Sigmoid colon (tissue), 6 donors: ENCODE measurements at regions not wholly inside any gene's neighbourhood (a gene's known extent, or its start where the extent isn't known, plus 50 kb on each side); places are given as distances from the start of the nearest gene placed in this dataset.

Source experiments
- DNase-seq: peaks from one replicate; pipeline ENCODE4 v3.0.0-alpha.2; 2019
- H3K27ac ChIP-seq, 4 donors: fragments of 200-600 bp; sonication (generic); one replicate each; pipeline ENCODE4 v1.5.1; 2016 to 2019; ENCODE audit warnings: mild to moderate bottlenecking in 1 of 4
- H3K27me3 ChIP-seq, 3 donors: fragments of 200-600 bp; sonication (generic); one replicate each; pipeline ENCODE4 v1.5.1; 2019; ENCODE audit warnings: mild to moderate bottlenecking in 1 of 3
- H3K36me3 ChIP-seq, 4 donors: fragments of 200-600 bp; sonication (generic); one replicate each; pipeline ENCODE4 v1.5.1; 2016 to 2019
- H3K4me1 ChIP-seq, 4 donors: fragments of 200-600 bp; sonication (generic); one replicate each; pipeline ENCODE4 v1.5.1; 2017 to 2019
- H3K4me3 ChIP-seq, 4 donors: fragments of 200-600 bp; sonication (generic); one replicate each; pipeline ENCODE4 v1.5.1; 2017 to 2019; ENCODE audit warnings: mild to moderate bottlenecking in 2 of 4, moderate library complexity in 1 of 4
- H3K9me3 ChIP-seq, 4 donors: fragments of 200-600 bp in 3 of 4; sonication (generic) in 3 of 4; one replicate each; pipeline versions ENCODE4 v1.5.1 to v1.6.1; 2013 to 2019
- CTCF ChIP-seq, 4 experiments: fragments of 450-650 bp in 3 of 4; fragments of 200-600 bp in 1 of 4; IDR thresholded peaks; one replicate each; pipeline ENCODE4 v1.5.1; 2016 to 2019; ENCODE audit warnings: antibody characterized with exemption in 4 of 4, mild to moderate bottlenecking in 3 of 4, moderate library complexity in 2 of 4
- EP300 ChIP-seq, 4 donors: sonication (generic); formaldehyde crosslinking; IDR thresholded peaks; one replicate each; pipeline ENCODE4 v1.6.1; 2017; ENCODE audit warnings: antibody characterized with exemption in 4 of 4
- POLR2A ChIP-seq, 2 donors: fragments of 450-650 bp; IDR thresholded peaks; one replicate each; pipeline ENCODE4 v1.6.1; 2016; ENCODE audit warnings: antibody characterized with exemption in 2 of 2, mild to moderate bottlenecking in 2 of 2, moderate library complexity in 2 of 2
- POLR2AphosphoS5 ChIP-seq, 4 donors: sonication (generic); formaldehyde crosslinking; IDR thresholded peaks; one replicate each; pipeline ENCODE4 v1.6.1; 2017; ENCODE audit warnings: antibody characterized with exemption in 4 of 4
- WGBS, 2 donors: extraction: QIAGEN DNeasy Blood & Tissue Kit; methylation state at CpG; one replicate each; pipeline ENCODE4 v1.1.7; 2013; 5-methylcytosine and 5-hydroxymethylcytosine counted together
- intact Hi-C: fragments of 100-400 bp; cut with DNase I; formaldehyde crosslinking; loops from one replicate; pipeline ENCODE4 v1.15.1; 2023
- donor health status: healthy with polysubstance abuse.
- donor health status: healthy.

- Histone ChIP-seq H3K4me3 (no peak overlapping the region), H3K9me3 (no peaks in the 10 kb centered on the region), H3K36me3 (no peaks in the 10 kb centered on the region), H3K27me3 (no peaks in the 10 kb centered on the region), H3K27ac (no peak overlapping the region), H3K4me1 (peaks cover 0 to 7% (median 0%) of the 10 kb centered on the region in 4 donors)
- 84 to 94% methylated on average over 1 of the region's 1 CpG for WGBS, 2 donors
- TF ChIP-seq POLR2A (IDR thresholded peaks at IDR 0.05) (no peak), CTCF (IDR thresholded peaks at IDR 0.05) (no peak), POLR2AphosphoS5 (IDR thresholded peaks at IDR 0.05) (no peak), EP300 (IDR thresholded peaks at IDR 0.05) (no peak)
- intact Hi-C loops: no loop called here
- DNase-seq: no peak
Measured at GRCh38 chr2:129067070-129067469, 748.4 kb upstream of the HS6ST1 start.

- H3K4me1 ChIP-seq: peaks cover 0 to 7% (median 0%) of the 10 kb centered on the region in 4 donors
- no peak overlapping the region for H3K27ac ChIP-seq
- no peaks in the 10 kb centered on the region for H3K36me3 ChIP-seq
- intact Hi-C loops: no loop called here
- no peak overlapping the region for H3K4me3 ChIP-seq
- H3K9me3 ChIP-seq: no peaks in the 10 kb centered on the region
- WGBS, 2 donors: 93% methylated on average over 3 of the region's 3 CpGs
- DNase-seq: no peak
- TF ChIP-seq EP300 (IDR thresholded peaks at IDR 0.05) (no peak), CTCF (IDR thresholded peaks at IDR 0.05) (no peak)
- H3K27me3 ChIP-seq: no peaks in the 10 kb centered on the region
Measured at GRCh38 chr2:129067953-129068352, 749.3 kb upstream of the HS6ST1 start.

GRCh38 chr2:129068543-129068942, 749.9 kb upstream of the HS6ST1 start:
- TF ChIP-seq EP300 (IDR thresholded peaks at IDR 0.05): no peak
- 82 to 97% methylated on average over 5 of the region's 5 CpGs for WGBS, 2 donors
- H3K9me3 ChIP-seq: no peaks in the 10 kb centered on the region
- no peaks in the 10 kb centered on the region for H3K36me3 ChIP-seq
- H3K4me3 ChIP-seq: no peak overlapping the region
- no peak for DNase-seq
- H3K27me3 ChIP-seq: no peaks in the 10 kb centered on the region
- H3K27ac ChIP-seq: no peak overlapping the region
- intact Hi-C loops: no loop called here
- peaks cover 0 to 5% (median 0%) of the 10 kb centered on the region in 4 donors for H3K4me1 ChIP-seq

- H3K4me1 ChIP-seq: no peaks in the 10 kb centered on the region
- no peaks in the 10 kb centered on the region for H3K27me3 ChIP-seq
- no peaks in the 10 kb centered on the region for H3K36me3 ChIP-seq
- no peak overlapping the region for H3K27ac ChIP-seq
- 15 to 61% methylated on average over 12 of the region's 12 CpGs for WGBS, 2 donors
- no peaks in the 10 kb centered on the region for H3K9me3 ChIP-seq
- H3K4me3 ChIP-seq: no peak overlapping the region
- intact Hi-C loops: no loop called here
- no peak for DNase-seq
- TF ChIP-seq EP300 (IDR thresholded peaks at IDR 0.05) (no peak), CTCF (IDR thresholded peaks at IDR 0.05) (no peak), POLR2A (IDR thresholded peaks at IDR 0.05) (no peak)
Measured at GRCh38 chr2:129069875-129070594, 751.4 kb upstream of the HS6ST1 start.

- Histone ChIP-seq H3K36me3 (no peaks in the 10 kb centered on the region), H3K27me3 (no peaks in the 10 kb centered on the region), H3K9me3 (no peaks in the 10 kb centered on the region), H3K4me3 (no peak overlapping the region), H3K4me1 (no peaks in the 10 kb centered on the region), H3K27ac (no peak overlapping the region)
- WGBS, 2 donors: 27 to 68% methylated on average over 3 of the region's 3 CpGs
- DNase-seq: no peak
- TF ChIP-seq EP300 (IDR thresholded peaks at IDR 0.05) (no peak), CTCF (IDR thresholded peaks at IDR 0.05) (no peak), POLR2AphosphoS5 (IDR thresholded peaks at IDR 0.05) (no peak), POLR2A (IDR thresholded peaks at IDR 0.05) (no peak)
- intact Hi-C loops: no loop called here
Measured at GRCh38 chr2:129070663-129071062, 752.0 kb upstream of the HS6ST1 start.
